Endodermal cell (in vitro differentiated cells): ENCODE measurements at regions not wholly inside any gene's neighbourhood (a gene's known extent, or its start where the extent isn't known, plus 50 kb on each side); places are given as distances from the start of the nearest gene placed in this dataset.

ENCODE experiments used
- DNase-seq: peaks from one replicate; pipeline ENCODE4 v3.0.0-alpha.2; 2017
- H3K27ac ChIP-seq: 2 replicates; pipeline ENCODE4 v1.5.1; 2013; ENCODE audit warnings: mild to moderate bottlenecking, low read depth, low read length, moderate library complexity
- H3K27me3 ChIP-seq: 2 replicates; pipeline ENCODE4 v1.6.1; 2013; ENCODE audit warnings: mild to moderate bottlenecking, low read length, moderate library complexity; ENCODE audit not compliant: insufficient read depth, control insufficient read depth, poor library complexity, severe bottlenecking
- H3K36me3 ChIP-seq: 2 replicates; pipeline ENCODE4 v1.7.0; 2013; ENCODE audit warnings: mild to moderate bottlenecking, low read length, moderate library complexity; ENCODE audit not compliant: control insufficient read depth, insufficient read depth
- H3K4me1 ChIP-seq: one replicate; pipeline ENCODE4 v1.7.0; 2013; ENCODE audit warnings: low read length; ENCODE audit not compliant: control insufficient read depth, insufficient read depth
- H3K4me3 ChIP-seq: 2 replicates; pipeline ENCODE4 v1.5.1; 2013; ENCODE audit warnings: mild to moderate bottlenecking, low read length, moderate library complexity
- H3K9ac ChIP-seq: 2 replicates; pipeline ENCODE4 v1.6.1; 2013; ENCODE audit warnings: mild to moderate bottlenecking, low read length, moderate library complexity; ENCODE audit not compliant: poor library complexity, severe bottlenecking; ENCODE audit errors: extremely low read depth
- H3K9me3 ChIP-seq: 2 replicates; pipeline ENCODE4 v1.6.1; 2013; ENCODE audit warnings: mild to moderate bottlenecking, low read length, moderate library complexity; ENCODE audit not compliant: control insufficient read depth
- H3K27ac Mint-ChIP-seq: 2 replicates; pipeline ENCODE4 v1.8.0; 2020; ENCODE audit warnings: mixed read lengths
- H3K27me3 Mint-ChIP-seq: 2 replicates; pipeline ENCODE4 v1.8.0; 2021; ENCODE audit warnings: mild to moderate bottlenecking, mixed read lengths; ENCODE audit not compliant: insufficient read depth
- H3K36me3 Mint-ChIP-seq: 2 replicates; pipeline ENCODE4 v1.8.0; 2020; ENCODE audit warnings: low read depth, mixed read lengths
- H3K4me1 Mint-ChIP-seq: 2 replicates; pipeline ENCODE4 v1.8.0; 2020; ENCODE audit warnings: mixed read lengths
- H3K4me3 Mint-ChIP-seq: 2 replicates; pipeline ENCODE4 v1.8.0; 2020; ENCODE audit warnings: mild to moderate bottlenecking, moderate library complexity, mixed read lengths
- H3K9me3 Mint-ChIP-seq: 2 replicates; pipeline ENCODE4 v1.8.0; 2020; ENCODE audit warnings: mild to moderate bottlenecking, mixed read lengths
- WGBS, 2 experiments: methylation state at CpG; one replicate each; pipeline versions ENCODE4 v1.1.5 to v1.1.7; 2013; ENCODE audit warnings: missing lambda C conversion rate in 2 of 2, mixed read lengths in 1 of 2; ENCODE audit not compliant: insufficient coverage in 1 of 2, insufficient read length in 1 of 2; 5-methylcytosine and 5-hydroxymethylcytosine counted together
- TF ChIP-seq, protein P1 (sequence below): fragments of 200-600 bp; sonication (generic); conservative IDR thresholded peaks from 2 replicates; pipeline ENCODE4 v1.5.0; 2021; ENCODE audit warnings: antibody characterized with exemption, mild to moderate bottlenecking

DNA sequence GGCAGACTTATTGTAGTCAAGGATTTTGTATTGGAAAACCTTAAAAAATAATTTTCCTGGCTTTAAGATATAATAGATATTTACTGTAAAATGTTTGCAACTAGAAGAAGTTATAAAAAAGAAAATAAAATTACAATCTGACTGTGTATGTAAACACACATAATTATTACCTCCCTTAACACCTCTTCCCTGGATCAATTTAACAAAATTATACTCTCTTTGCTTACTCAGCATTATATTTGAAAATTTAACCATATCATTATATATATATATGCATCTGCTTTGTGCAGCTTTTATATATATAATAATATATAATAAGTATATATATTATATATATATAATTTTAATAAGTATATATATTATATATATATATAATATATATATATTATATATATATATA is 131.7 kb upstream of the FAM98A start:
- Mint-ChIP-seq H3K27ac (no peak overlapping the region), H3K27me3 (no peaks in the 10 kb centered on the region), H3K36me3 (no peaks in the 10 kb centered on the region), H3K4me1 (no peaks in the 10 kb centered on the region), H3K9me3 (peaks cover 2% of the 10 kb centered on the region), H3K4me3 (no peak overlapping the region)
- no peaks in the 10 kb centered on the region for H3K4me1 ChIP-seq
- TF ChIP-seq, protein P1, sequence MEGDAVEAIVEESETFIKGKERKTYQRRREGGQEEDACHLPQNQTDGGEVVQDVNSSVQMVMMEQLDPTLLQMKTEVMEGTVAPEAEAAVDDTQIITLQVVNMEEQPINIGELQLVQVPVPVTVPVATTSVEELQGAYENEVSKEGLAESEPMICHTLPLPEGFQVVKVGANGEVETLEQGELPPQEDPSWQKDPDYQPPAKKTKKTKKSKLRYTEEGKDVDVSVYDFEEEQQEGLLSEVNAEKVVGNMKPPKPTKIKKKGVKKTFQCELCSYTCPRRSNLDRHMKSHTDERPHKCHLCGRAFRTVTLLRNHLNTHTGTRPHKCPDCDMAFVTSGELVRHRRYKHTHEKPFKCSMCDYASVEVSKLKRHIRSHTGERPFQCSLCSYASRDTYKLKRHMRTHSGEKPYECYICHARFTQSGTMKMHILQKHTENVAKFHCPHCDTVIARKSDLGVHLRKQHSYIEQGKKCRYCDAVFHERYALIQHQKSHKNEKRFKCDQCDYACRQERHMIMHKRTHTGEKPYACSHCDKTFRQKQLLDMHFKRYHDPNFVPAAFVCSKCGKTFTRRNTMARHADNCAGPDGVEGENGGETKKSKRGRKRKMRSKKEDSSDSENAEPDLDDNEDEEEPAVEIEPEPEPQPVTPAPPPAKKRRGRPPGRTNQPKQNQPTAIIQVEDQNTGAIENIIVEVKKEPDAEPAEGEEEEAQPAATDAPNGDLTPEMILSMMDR: no peak
- H3K4me3 ChIP-seq: no peak overlapping the region
- DNase-seq: no peak
- H3K36me3 ChIP-seq: no peaks in the 10 kb centered on the region
- H3K9me3 ChIP-seq: no peaks in the 10 kb centered on the region
- no peak overlapping the region for H3K9ac ChIP-seq
- no peak overlapping the region for H3K27ac ChIP-seq
- no peaks in the 10 kb centered on the region for H3K27me3 ChIP-seq

- Histone ChIP-seq H3K9me3 (no peaks in the 10 kb centered on the region), H3K4me3 (no peak overlapping the region), H3K36me3 (no peaks in the 10 kb centered on the region), H3K27me3 (no peaks in the 10 kb centered on the region), H3K27ac (no peak overlapping the region), H3K9ac (no peak overlapping the region), H3K4me1 (no peaks in the 10 kb centered on the region)
- Mint-ChIP-seq H3K4me1 (no peaks in the 10 kb centered on the region), H3K4me3 (no peak overlapping the region), H3K27ac (no peak overlapping the region), H3K9me3 (peaks cover 2% of the 10 kb centered on the region), H3K27me3 (no peaks in the 10 kb centered on the region), H3K36me3 (no peaks in the 10 kb centered on the region)
- DNase-seq: no peak
- 62 to 82% methylated on average over 1 of the region's 1 CpG for WGBS, 2 experiments
- TF ChIP-seq, protein P1: no peak
Observed at GRCh38 chr2:33730193-33730592, 131.1 kb upstream of the FAM98A start.

GRCh38 chr2:33729353-33729752 is 130.3 kb upstream of the FAM98A start:
- H3K27me3 Mint-ChIP-seq: no peaks in the 10 kb centered on the region
- Histone ChIP-seq H3K36me3 (no peaks in the 10 kb centered on the region), H3K9ac (no peak overlapping the region), H3K4me1 (no peaks in the 10 kb centered on the region), H3K27ac (no peak overlapping the region), H3K4me3 (no peak overlapping the region), H3K27me3 (no peaks in the 10 kb centered on the region), H3K9me3 (no peaks in the 10 kb centered on the region)
- no peaks in the 10 kb centered on the region for H3K36me3 Mint-ChIP-seq
- DNase-seq: no peak
- H3K4me3 Mint-ChIP-seq: no peak overlapping the region
- H3K9me3 Mint-ChIP-seq: peaks cover 2% of the 10 kb centered on the region
- 100% methylated on average over 1 of the region's 1 CpG; no CpG with 5 or more reads in 1 of the 2 experiments for WGBS, 2 experiments
- TF ChIP-seq, protein P1: no peak
- H3K27ac Mint-ChIP-seq: no peak overlapping the region
- H3K4me1 Mint-ChIP-seq: no peaks in the 10 kb centered on the region
